ENCODE measurements at regions not wholly inside any gene's neighbourhood (a gene's known extent, or its start where the extent isn't known, plus 50 kb on each side); places are given as distances from the start of the nearest gene placed in this dataset.

DNA sequence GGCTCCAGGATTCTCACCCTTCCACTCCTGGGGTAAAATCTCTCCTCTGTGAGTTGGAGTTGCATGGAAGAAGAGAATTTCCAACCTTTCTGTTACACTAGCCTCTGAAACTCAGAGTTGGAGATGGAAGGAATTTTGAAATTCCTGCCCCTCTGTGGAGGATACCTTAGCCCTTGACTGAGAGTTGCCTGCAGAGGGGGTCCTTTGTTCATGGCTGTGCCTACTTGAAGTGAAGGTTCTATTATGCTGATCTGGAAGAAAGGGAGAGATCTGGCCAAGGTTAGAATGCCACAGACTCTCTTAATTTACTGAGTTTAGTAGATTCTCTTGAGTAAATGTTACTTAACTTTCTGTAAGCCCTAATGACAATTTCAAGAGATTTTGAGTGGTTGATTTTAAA is 626.6 kb upstream of the GYPC start:
- TF ChIP-seq EZH2 (IDR thresholded peaks at IDR 0.05; ENCODE audit: borderline replicate concordance, low read length): no peak
- TF ChIP-seq, protein P1, sequence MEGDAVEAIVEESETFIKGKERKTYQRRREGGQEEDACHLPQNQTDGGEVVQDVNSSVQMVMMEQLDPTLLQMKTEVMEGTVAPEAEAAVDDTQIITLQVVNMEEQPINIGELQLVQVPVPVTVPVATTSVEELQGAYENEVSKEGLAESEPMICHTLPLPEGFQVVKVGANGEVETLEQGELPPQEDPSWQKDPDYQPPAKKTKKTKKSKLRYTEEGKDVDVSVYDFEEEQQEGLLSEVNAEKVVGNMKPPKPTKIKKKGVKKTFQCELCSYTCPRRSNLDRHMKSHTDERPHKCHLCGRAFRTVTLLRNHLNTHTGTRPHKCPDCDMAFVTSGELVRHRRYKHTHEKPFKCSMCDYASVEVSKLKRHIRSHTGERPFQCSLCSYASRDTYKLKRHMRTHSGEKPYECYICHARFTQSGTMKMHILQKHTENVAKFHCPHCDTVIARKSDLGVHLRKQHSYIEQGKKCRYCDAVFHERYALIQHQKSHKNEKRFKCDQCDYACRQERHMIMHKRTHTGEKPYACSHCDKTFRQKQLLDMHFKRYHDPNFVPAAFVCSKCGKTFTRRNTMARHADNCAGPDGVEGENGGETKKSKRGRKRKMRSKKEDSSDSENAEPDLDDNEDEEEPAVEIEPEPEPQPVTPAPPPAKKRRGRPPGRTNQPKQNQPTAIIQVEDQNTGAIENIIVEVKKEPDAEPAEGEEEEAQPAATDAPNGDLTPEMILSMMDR (conservative IDR thresholded peaks at IDR 0.05 in 1 of 2, IDR thresholded peaks at IDR 0.05 in 1 of 2; ENCODE audit: extremely low read depth in 1 of 2, insufficient read depth in 1 of 2, low read depth in 1 of 2, low read length in 2 of 2): no peak
